OCI-LY1 (cell line): ENCODE measurements at regions not wholly inside any gene's neighbourhood (a gene's known extent, or its start where the extent isn't known, plus 50 kb on each side); places are given as distances from the start of the nearest gene placed in this dataset.

Experiments
- H2AFZ ChIP-seq: fragments of 200-600 bp; sonication (generic), shearing (Covaris generic); 2 replicates; pipeline ENCODE4 v1.6.0; 2014; ENCODE audit warnings: antibody characterized with exemption, mild to moderate bottlenecking, low read length
- H3F3A ChIP-seq: fragments of 200-600 bp; sonication (generic), shearing (Covaris generic); 2 replicates; pipeline ENCODE4 v1.6.0; 2014; ENCODE audit warnings: mild to moderate bottlenecking, antibody characterized with exemption, low read length, moderate library complexity; ENCODE audit not compliant: insufficient read depth
- H3K27ac ChIP-seq: fragments of 200-600 bp; sonication (generic); 2 replicates; pipeline ENCODE4 v1.5.1; 2014; ENCODE audit warnings: low read length, mixed run types, mild to moderate bottlenecking, low read depth; ENCODE audit not compliant: poor library complexity, severe bottlenecking
- H3K27me3 ChIP-seq: fragments of 200-600 bp; sonication (generic); 2 replicates; pipeline ENCODE4 v1.6.0; 2014; ENCODE audit warnings: antibody characterized with exemption, mild to moderate bottlenecking, low read length, moderate library complexity; ENCODE audit not compliant: insufficient read depth
- H3K36me3 ChIP-seq: fragments of 200-600 bp; sonication (generic); 2 replicates; pipeline ENCODE4 v1.6.1; 2014; ENCODE audit warnings: mild to moderate bottlenecking, antibody characterized with exemption, low read length, moderate library complexity, mixed read lengths; ENCODE audit not compliant: insufficient read depth
- H3K4me1 ChIP-seq: fragments of 200-600 bp; sonication (generic); 2 replicates; pipeline ENCODE4 v1.5.1; 2014; ENCODE audit warnings: mild to moderate bottlenecking, low read length, moderate library complexity; ENCODE audit not compliant: insufficient read depth, severe bottlenecking
- H3K4me2 ChIP-seq: fragments of 200-600 bp; sonication (generic), shearing (Covaris generic); 2 replicates; pipeline ENCODE4 v1.6.1; 2014; ENCODE audit warnings: low read length
- H3K4me3 ChIP-seq: fragments of 200-600 bp; sonication (generic); 2 replicates; pipeline ENCODE4 v1.5.1; 2014; ENCODE audit warnings: low read length, low read depth, mild to moderate bottlenecking, mixed read lengths; ENCODE audit not compliant: poor library complexity, severe bottlenecking
- H3K79me2 ChIP-seq: fragments of 200-600 bp; shearing (Covaris generic); 2 replicates; pipeline ENCODE4 v1.6.1; 2016; ENCODE audit warnings: mixed run types, low read length, mixed read lengths; ENCODE audit not compliant: insufficient read depth
- H3K9ac ChIP-seq: fragments of 200-600 bp; sonication (generic), shearing (Covaris generic); 2 replicates; pipeline ENCODE4 v1.6.1; 2014; ENCODE audit warnings: mild to moderate bottlenecking, low read length, mixed read lengths
- H3K9me2 ChIP-seq: fragments of 200-600 bp; sonication (generic), shearing (Covaris generic); 2 replicates; pipeline ENCODE4 v1.6.1; 2014; ENCODE audit warnings: low read depth, mild to moderate bottlenecking, low read length, mixed read lengths
- H3K9me3 ChIP-seq: fragments of 200-600 bp; shearing (Covaris generic); 2 replicates; pipeline ENCODE4 v1.6.1; 2014; ENCODE audit warnings: low read length, mixed read lengths
- H4K20me1 ChIP-seq: fragments of 200-600 bp; sonication (generic), shearing (Covaris generic); 2 replicates; pipeline ENCODE4 v1.6.0; 2016; ENCODE audit warnings: mild to moderate bottlenecking, low read length; ENCODE audit not compliant: insufficient read depth
- EZH2 ChIP-seq: fragments of 200-600 bp; sonication (generic), shearing (Covaris generic); IDR thresholded peaks from 2 replicates; pipeline ENCODE4 v1.8.0; 2017; ENCODE audit warnings: borderline replicate concordance, mixed run types, mild to moderate bottlenecking, antibody characterized with exemption, low read length, moderate library complexity, mixed read lengths
- TF ChIP-seq, protein P1 (sequence below): fragments of 200-600 bp; sonication (generic), shearing (Covaris generic); IDR thresholded peaks from 2 replicates; pipeline ENCODE4 v1.5.1; 2017; ENCODE audit warnings: mild to moderate bottlenecking, antibody characterized with exemption, low read length, moderate library complexity, mixed read lengths

DNA sequence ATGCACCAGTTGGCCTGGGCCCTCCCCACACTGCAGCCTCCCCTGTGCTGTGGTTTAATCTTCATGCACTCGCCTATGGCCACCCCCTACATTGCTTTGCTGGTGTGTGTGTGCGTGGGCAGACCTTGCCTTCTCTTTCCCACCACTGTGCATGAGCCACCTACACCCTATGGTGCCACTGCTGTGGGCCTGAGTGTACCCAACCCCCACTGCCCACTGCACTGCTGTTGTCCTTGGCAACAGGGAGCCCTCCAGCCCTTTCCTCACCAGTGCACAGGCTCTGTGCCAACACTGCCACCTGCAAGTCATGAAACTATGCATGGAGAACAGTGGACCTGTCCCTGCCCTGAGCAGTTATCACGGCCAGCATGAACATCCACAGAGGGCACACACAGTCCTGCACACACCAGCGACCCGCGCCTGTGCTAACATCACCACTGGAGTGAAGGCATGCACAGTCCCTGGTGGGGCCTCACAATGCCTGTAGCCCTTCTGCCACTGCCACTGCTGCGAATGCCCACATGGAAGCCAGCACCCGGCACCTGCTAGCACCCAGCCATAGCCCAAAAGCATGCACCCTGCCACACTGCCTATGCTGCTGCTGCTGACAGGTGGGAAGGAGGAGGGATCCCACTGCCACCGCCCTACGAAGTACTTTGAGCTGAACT lies 237.8 kb upstream of the ARSJ start:
- Histone ChIP-seq H3K79me2 (no peaks in the 10 kb centered on the region), H3K4me3 (no peak overlapping the region), H3K9ac (no peak overlapping the region), H3K27ac (no peak overlapping the region), H3K27me3 (no peaks in the 10 kb centered on the region), H3K9me3 (no peaks in the 10 kb centered on the region), H4K20me1 (no peaks in the 10 kb centered on the region), H3K4me1 (no peaks in the 10 kb centered on the region), H3K36me3 (no peaks in the 10 kb centered on the region), H2AFZ (no peak overlapping the region), H3K9me2 (no peaks in the 10 kb centered on the region), H3F3A (no peaks in the 10 kb centered on the region), H3K4me2 (no peak overlapping the region)
- TF ChIP-seq, protein P1, sequence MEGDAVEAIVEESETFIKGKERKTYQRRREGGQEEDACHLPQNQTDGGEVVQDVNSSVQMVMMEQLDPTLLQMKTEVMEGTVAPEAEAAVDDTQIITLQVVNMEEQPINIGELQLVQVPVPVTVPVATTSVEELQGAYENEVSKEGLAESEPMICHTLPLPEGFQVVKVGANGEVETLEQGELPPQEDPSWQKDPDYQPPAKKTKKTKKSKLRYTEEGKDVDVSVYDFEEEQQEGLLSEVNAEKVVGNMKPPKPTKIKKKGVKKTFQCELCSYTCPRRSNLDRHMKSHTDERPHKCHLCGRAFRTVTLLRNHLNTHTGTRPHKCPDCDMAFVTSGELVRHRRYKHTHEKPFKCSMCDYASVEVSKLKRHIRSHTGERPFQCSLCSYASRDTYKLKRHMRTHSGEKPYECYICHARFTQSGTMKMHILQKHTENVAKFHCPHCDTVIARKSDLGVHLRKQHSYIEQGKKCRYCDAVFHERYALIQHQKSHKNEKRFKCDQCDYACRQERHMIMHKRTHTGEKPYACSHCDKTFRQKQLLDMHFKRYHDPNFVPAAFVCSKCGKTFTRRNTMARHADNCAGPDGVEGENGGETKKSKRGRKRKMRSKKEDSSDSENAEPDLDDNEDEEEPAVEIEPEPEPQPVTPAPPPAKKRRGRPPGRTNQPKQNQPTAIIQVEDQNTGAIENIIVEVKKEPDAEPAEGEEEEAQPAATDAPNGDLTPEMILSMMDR, result no peak
- TF ChIP-seq EZH2, result no peak

DNA sequence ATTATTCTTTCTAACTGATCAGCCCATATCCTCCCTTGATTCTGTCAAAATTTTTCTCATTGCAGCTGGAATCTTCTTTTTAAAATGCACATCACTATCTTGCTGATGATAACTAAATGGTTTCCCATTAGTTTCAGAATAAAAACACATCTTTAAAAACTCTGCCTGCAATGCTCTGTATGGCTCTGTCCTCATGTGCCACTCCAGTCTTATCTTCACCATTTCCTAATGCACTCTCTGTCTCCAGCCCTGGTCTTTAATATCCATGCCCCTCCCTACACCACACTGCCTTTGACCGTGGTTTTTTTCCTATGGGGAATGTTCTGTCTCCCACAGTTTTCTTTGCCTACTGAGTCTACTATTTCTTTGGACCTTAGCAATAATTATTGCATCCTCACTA lies 244.1 kb upstream of the ARSJ start:
- no peaks in the 10 kb centered on the region for H3K36me3 ChIP-seq
- no peak overlapping the region for H2AFZ ChIP-seq
- no peaks in the 10 kb centered on the region for H3F3A ChIP-seq
- no peak overlapping the region for H3K4me2 ChIP-seq
- no peaks in the 10 kb centered on the region for H3K27me3 ChIP-seq
- no peaks in the 10 kb centered on the region for H3K9me3 ChIP-seq
- no peak overlapping the region for H3K4me3 ChIP-seq
- H3K9ac ChIP-seq, result no peak overlapping the region
- no peaks in the 10 kb centered on the region for H4K20me1 ChIP-seq
- H3K4me1 ChIP-seq, result no peaks in the 10 kb centered on the region
- no peaks in the 10 kb centered on the region for H3K79me2 ChIP-seq
- TF ChIP-seq EZH2, result no peak
- TF ChIP-seq, protein P1, result no peak
- no peaks in the 10 kb centered on the region for H3K9me2 ChIP-seq
- H3K27ac ChIP-seq, result no peak overlapping the region

DNA sequence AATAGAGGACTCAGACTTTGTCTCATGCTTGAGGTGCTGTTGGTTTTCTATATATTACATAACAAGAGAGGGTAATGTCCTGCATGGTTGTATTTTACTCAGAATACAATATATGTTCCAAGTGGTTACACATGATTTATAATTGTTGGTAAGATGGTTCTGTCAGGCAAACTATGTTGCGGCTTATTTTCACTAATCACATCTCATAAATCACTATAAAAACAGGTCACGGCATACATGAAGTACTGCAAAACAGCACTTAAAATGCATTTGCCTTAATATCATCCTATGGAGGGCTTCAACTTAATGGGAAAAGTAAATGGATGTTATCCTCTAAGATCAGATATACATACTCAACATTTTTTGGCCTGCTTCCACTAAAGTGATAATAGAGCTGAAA lies 246.0 kb upstream of the ARSJ start:
- Histone ChIP-seq H2AFZ (no peak overlapping the region), H3K4me2 (no peak overlapping the region), H3K27ac (no peak overlapping the region), H4K20me1 (no peaks in the 10 kb centered on the region), H3K36me3 (no peaks in the 10 kb centered on the region), H3K4me3 (no peak overlapping the region), H3K9me2 (no peaks in the 10 kb centered on the region), H3K9me3 (no peaks in the 10 kb centered on the region), H3K79me2 (no peaks in the 10 kb centered on the region), H3K4me1 (no peaks in the 10 kb centered on the region), H3K9ac (no peak overlapping the region), H3F3A (no peaks in the 10 kb centered on the region), H3K27me3 (no peaks in the 10 kb centered on the region)
- TF ChIP-seq, protein P1, result no peak
- no peak for TF ChIP-seq EZH2
